Activated CD4-positive, alpha-beta T cell treated with anti-CD3 and anti-CD28 coated beads, Interleukin-2, Interleukin-4, amounts not matched to agents 100 ng/mL and 50 ng/mL, durations not matched to agents 16 hours and 8 hours (primary cell): ENCODE measurements at regions not wholly inside any gene's neighbourhood (a gene's known extent, or its start where the extent isn't known, plus 50 kb on each side); places are given as distances from the start of the nearest gene placed in this dataset.

Experiments used
- DNase-seq: peaks from one replicate; pipeline ENCODE4 v3.0.0-alpha.2; 2020; ENCODE audit warnings: low spot score

DNA sequence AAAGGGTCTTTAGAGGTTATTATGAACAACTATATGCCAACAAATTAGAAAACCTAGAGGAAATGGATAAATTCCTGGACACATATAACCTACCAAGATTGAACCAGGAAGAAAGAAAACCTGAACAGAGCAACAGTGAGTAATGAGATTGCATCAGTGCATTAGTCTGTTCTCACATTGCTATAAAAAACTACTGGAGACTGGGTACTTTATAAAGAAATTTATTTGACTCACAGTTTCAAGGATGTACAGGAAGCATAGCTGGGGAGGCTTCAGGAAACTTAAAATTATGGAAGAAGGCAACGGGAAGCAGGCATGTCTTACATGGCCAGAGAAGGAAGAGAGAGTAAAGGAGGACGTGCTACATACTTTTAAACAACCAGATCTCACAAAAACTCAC, 70.8 kb upstream of the GNAZ start:
- DNase-seq, result no peak

DNA sequence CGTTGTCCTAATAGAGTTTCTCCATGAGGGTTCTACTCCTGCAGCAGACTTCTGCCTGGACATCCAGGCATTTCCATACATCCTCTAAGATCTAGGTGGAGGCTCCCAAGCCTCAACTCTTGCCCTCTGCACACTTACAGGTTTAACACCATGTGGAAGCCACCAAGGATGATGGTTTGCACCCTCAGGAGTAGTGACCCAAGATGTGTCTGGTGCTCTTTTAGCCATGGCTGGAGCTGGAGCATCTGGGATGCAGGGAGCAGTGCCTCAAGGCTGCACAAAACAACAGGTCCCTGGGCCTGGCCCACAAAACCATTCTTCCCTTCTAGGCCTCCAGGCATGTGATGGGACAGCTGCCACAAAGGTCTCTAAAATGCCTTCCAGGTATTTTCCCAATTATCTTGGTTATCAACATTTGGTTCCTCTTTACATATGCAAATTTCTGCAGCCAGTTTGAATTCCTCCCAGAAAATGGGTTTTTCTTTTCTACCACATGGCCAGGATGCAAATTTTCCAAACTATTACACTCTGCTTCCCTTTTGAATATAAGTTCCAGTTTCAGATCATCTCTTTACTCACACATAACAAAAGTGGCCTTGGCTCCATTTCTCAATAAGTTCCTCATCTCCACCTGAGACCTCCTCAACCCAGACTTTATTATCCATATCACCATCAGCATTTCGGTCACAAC, 69.5 kb upstream of the GNAZ start:
- DNase-seq, result no peak

DNA sequence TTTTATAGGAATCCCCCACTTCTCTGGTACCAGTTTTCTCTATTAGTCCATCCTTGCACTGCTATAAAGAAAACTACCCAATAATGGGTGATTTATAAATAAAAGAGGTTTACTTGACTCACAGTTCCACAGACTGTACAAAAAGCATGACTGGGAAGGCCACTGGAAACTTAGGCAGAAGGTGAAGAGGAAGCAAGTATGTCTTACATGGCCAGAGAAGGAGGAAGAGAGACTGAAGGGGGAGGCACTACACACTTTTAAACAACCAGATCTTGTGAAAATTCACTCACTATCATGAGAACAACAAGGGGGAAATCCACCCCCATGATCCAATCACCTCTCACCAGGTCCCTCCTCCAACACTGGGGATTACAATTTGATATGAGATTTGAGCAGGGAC, 68.9 kb upstream of the GNAZ start:
- no peak for DNase-seq

DNA sequence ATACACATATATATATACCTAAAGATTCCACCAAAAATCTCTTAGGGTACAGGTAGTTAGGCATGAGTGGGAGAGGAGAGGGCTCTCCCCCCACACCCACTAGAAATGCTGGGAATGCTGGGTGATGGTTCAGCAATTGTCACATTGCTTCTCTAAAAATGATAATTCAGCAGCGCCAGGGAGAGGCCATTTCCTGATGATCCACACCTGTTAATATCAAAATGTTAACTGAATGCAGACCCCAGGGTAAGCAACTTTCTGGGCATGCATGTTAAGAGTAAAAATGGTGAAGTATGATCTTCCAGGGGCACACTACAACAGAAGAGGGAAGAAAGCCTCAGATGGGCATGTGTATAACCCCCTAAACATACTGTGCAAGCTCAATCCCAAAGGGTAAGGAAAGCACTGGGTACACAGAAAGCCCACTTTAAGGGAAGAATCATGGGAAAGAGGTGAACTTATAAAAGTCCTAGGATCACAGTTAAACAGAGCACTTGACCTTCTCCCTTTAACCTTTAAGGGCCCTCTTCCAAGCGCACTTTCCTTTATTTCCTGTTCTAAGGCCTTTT, 67.6 kb upstream of the GNAZ start:
- no peak for DNase-seq

DNA sequence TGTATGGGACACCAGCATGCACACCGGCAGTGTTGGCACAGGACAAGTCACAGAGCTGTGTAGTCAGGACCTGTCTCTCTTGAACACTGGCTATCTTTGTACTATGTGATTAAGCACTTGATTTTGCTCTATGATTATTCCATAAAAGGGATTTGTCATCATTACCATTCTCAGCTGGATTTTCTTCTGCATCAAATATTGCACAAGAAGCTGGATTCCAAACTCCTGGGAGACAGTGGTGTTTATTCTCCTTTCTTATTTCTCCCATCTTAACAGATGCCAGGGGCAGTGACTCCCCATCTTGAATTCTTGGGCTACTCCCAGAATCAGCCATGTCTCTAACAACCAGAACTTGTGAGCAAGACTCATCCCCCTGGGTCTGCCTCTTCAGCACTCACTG, 62.5 kb upstream of the GNAZ start:
- no peak for DNase-seq

DNA sequence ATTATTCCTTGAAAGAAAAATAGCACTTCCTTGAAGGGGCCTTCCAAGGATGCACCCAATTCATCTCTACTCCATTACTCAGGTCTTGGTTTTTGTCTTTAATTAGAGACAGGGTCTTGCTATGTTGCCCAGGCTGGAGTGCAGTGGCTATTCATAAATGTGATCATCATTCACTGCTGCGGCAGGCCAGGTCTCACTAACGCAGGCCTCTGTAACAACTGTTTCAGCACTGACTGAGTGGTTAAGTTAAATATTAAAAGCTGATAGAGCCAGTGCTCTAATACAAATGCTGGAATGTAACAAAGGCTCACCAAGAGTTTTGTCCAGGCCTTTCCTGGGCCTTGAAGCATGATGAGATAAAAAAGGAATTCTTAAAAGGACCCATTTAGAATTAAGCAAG, 61.4 kb upstream of the GNAZ start:
- DNase-seq, result no peak
